DMS79 treated with DMSO at 0.1 percent for 48 hours (cell line): ENCODE measurements at regions not wholly inside any gene's neighbourhood (a gene's known extent, or its start where the extent isn't known, plus 50 kb on each side); places are given as distances from the start of the nearest gene placed in this dataset.

Source experiments
- DNase-seq: peaks from one replicate; lab custom pipeline; 2025; lab: John Stamatoyannopoulos, UW

GRCh38 chr1:61627365-61627764, 97.6 kb downstream of the TM2D1 start:
- no peak for DNase-seq

- no peak for DNase-seq
These were observed 98.1 kb downstream of the TM2D1 start for GRCh38 chr1:61626816-61627215.

- DNase-seq, result no peak
These were observed 101.1 kb downstream of the TM2D1 start for GRCh38 chr1:61623852-61624251.

GRCh38 chr1:61620536-61620935, 104.4 kb downstream of the TM2D1 start:
- DNase-seq, result no peak

- DNase-seq, result no peak
These were observed 106.2 kb downstream of the TM2D1 start for GRCh38 chr1:61618755-61619154.

- DNase-seq, result no peak
These were observed 106.7 kb downstream of the TM2D1 start for GRCh38 chr1:61618193-61618592.

- DNase-seq, result no peak
These were observed 108.1 kb downstream of the TM2D1 start for GRCh38 chr1:61616830-61617229.

- DNase-seq, result no peak
These were observed 112.3 kb downstream of the TM2D1 start for GRCh38 chr1:61612602-61613001.

- DNase-seq, result no peak
These were observed 115.9 kb downstream of the TM2D1 start for GRCh38 chr1:61609040-61609439.

- no peak for DNase-seq
These were observed 117.5 kb downstream of the TM2D1 start for GRCh38 chr1:61607448-61607847.

- DNase-seq, result no peak
These were observed 118.3 kb downstream of the TM2D1 start for GRCh38 chr1:61606448-61607312.

- DNase-seq, result no peak
These were observed 119.2 kb downstream of the TM2D1 start for GRCh38 chr1:61605607-61606321.

- DNase-seq, result no peak
These were observed 120.3 kb downstream of the TM2D1 start for GRCh38 chr1:61604684-61605083.

- no peak for DNase-seq
These were observed 120.7 kb downstream of the TM2D1 start for GRCh38 chr1:61604261-61604660.

GRCh38 chr1:61602663-61603062, 122.3 kb downstream of the TM2D1 start:
- DNase-seq, result no peak

GRCh38 chr1:61597601-61598000, 127.3 kb downstream of the TM2D1 start:
- DNase-seq, result no peak

- DNase-seq, result no peak
These were observed 131.6 kb downstream of the TM2D1 start for GRCh38 chr1:61593331-61593730.

- no peak for DNase-seq
These were observed 133.6 kb downstream of the TM2D1 start for GRCh38 chr1:61591351-61591750.

GRCh38 chr1:61588736-61589672, 135.9 kb downstream of the TM2D1 start:
- DNase-seq, result peak; percentile 34

- DNase-seq, result no peak
These were observed 139.2 kb downstream of the TM2D1 start for GRCh38 chr1:61585714-61586113.

- no peak for DNase-seq
These were observed 141.2 kb downstream of the TM2D1 start for GRCh38 chr1:61583703-61584102.

GRCh38 chr1:61581251-61581650, 143.7 kb downstream of the TM2D1 start:
- DNase-seq, result no peak
